Nephron (organoid): ENCODE measurements at regions not wholly inside any gene's neighbourhood (a gene's known extent, or its start where the extent isn't known, plus 50 kb on each side); places are given as distances from the start of the nearest gene placed in this dataset.
A peak's percentile ranks its signal among the peaks of the same experiment; 100 is the strongest.

Experiments
- H3K27ac Mint-ChIP-seq, 3 experiments: 2 replicates each; pipeline ENCODE4 v1.8.0; 2020; ENCODE audit warnings: mixed read lengths in 3 of 3, mild to moderate bottlenecking in 2 of 3, moderate library complexity in 1 of 3
- H3K27me3 Mint-ChIP-seq: 2 replicates; pipeline ENCODE4 v1.8.0; 2021; ENCODE audit warnings: low read depth, mild to moderate bottlenecking, moderate library complexity, mixed read lengths
- H3K36me3 Mint-ChIP-seq: 2 replicates; pipeline ENCODE4 v1.8.0; 2020; ENCODE audit warnings: low read depth, mixed read lengths
- H3K4me1 Mint-ChIP-seq: 2 replicates; pipeline ENCODE4 v1.8.0; 2020; ENCODE audit warnings: mixed read lengths
- H3K4me3 Mint-ChIP-seq, 3 experiments: 2 replicates each; pipeline ENCODE4 v1.8.0; 2020; ENCODE audit warnings: mild to moderate bottlenecking in 3 of 3, mixed read lengths in 3 of 3, moderate library complexity in 2 of 3
- H3K9me3 Mint-ChIP-seq: 2 replicates; pipeline ENCODE4 v1.8.0; 2020; ENCODE audit warnings: mixed read lengths
- TF ChIP-seq, protein P1 (sequence below), 3 experiments: fragments of 200-600 bp; sonication (generic); IDR thresholded peaks; one replicate each; pipeline ENCODE4 v1.5.0; 2021; ENCODE audit warnings: antibody characterized with exemption in 3 of 3; ENCODE audit not compliant: unreplicated experiment in 3 of 3

DNA sequence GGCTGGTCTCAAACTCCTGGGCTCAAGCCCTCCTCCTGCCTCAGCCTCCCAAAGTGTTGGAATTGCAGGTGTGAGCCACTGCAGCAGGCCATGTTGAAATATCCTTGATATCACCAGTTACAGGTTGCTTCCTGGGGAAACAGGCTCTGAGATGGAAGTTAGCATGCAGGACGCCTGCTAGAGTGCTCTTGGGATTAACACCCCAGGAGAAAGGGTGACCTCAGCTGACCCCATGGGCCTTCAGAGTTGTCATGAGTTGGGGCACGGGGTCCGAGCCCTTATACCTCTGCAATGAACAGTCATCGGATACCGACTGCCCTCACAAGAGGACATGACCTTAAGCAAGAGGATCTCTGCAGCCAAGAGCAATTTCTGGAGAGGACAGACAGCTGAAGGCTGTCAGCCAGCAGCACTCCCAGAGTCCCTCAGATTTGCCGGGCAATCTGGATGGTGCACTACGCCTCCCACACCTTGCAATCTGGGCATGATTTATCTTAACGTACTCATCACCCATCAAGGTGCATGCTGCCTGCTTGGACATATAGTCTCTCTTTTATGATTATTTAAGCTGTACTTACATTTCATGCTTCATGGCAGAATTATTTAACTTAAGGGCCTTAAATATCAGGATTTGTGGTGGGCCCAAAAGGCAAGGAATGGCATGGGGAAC, 134.6 kb downstream of the ADSS2 start:
- Mint-ChIP-seq H3K27ac (no peak overlapping the region), H3K9me3 (no peaks in the 10 kb centered on the region), H3K27me3 (peaks cover 4% of the 10 kb centered on the region), H3K4me1 (peaks cover 8% of the 10 kb centered on the region), H3K4me3 (no peak overlapping the region), H3K36me3 (no peaks in the 10 kb centered on the region)
- TF ChIP-seq, protein P1, sequence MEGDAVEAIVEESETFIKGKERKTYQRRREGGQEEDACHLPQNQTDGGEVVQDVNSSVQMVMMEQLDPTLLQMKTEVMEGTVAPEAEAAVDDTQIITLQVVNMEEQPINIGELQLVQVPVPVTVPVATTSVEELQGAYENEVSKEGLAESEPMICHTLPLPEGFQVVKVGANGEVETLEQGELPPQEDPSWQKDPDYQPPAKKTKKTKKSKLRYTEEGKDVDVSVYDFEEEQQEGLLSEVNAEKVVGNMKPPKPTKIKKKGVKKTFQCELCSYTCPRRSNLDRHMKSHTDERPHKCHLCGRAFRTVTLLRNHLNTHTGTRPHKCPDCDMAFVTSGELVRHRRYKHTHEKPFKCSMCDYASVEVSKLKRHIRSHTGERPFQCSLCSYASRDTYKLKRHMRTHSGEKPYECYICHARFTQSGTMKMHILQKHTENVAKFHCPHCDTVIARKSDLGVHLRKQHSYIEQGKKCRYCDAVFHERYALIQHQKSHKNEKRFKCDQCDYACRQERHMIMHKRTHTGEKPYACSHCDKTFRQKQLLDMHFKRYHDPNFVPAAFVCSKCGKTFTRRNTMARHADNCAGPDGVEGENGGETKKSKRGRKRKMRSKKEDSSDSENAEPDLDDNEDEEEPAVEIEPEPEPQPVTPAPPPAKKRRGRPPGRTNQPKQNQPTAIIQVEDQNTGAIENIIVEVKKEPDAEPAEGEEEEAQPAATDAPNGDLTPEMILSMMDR (IDR thresholded peaks at IDR 0.05; ENCODE audit: unreplicated experiment in 3 of 3), result no peak

DNA sequence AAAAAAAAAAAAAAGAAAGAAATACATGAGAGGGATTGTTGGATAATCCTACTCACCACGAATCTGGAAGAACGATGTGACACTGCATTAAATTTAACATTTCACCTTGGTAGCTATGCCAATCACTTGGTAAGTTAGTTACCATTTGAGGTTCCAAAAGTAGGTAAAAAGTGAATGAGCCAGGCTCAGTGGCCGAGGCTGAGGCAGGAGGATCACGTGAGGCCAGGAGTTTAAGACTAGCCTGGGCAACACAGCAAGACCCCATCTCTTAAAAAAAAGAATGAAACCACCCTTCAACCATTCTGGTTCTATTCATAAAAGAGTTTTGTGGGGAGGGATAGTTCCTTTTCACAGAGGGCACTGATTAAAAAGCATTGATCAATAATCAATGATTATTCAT, 133.6 kb downstream of the ADSS2 start:
- no peak overlapping the region for H3K4me3 Mint-ChIP-seq
- H3K4me1 Mint-ChIP-seq, result peaks cover 6% of the 10 kb centered on the region
- no peaks in the 10 kb centered on the region for H3K36me3 Mint-ChIP-seq
- no peak overlapping the region for H3K27ac Mint-ChIP-seq
- no peaks in the 10 kb centered on the region for H3K9me3 Mint-ChIP-seq
- TF ChIP-seq, protein P1 (IDR thresholded peaks at IDR 0.05; ENCODE audit: unreplicated experiment in 3 of 3), result no peak
- H3K27me3 Mint-ChIP-seq, result peaks cover 4% of the 10 kb centered on the region

DNA sequence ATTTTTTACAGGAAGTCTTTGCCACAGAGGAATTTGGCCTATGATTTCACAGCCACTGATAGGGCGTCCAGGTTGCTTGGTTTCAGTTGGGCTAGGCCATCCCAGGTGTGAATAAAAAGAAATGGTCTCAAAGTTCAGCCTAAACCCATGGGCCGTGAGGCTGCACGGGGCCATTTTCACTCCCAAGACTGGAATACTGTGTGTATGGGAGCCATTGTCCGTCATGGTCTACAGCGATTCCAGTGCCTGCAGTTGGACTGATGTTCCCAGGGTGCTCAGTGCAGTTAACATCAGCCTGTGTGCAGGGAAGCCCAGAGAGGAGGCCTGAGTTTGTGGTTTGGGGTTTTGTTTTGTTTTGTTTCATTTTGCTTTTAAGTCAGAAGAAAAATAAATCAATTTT, 133.2 kb downstream of the ADSS2 start:
- Mint-ChIP-seq H3K27me3 (peaks cover 4% of the 10 kb centered on the region), H3K27ac (no peak overlapping the region), H3K36me3 (no peaks in the 10 kb centered on the region), H3K4me3 (no peak overlapping the region), H3K4me1 (peaks cover 6% of the 10 kb centered on the region), H3K9me3 (no peaks in the 10 kb centered on the region)
- TF ChIP-seq, protein P1 (IDR thresholded peaks at IDR 0.05; ENCODE audit: unreplicated experiment in 3 of 3), result no peak

DNA sequence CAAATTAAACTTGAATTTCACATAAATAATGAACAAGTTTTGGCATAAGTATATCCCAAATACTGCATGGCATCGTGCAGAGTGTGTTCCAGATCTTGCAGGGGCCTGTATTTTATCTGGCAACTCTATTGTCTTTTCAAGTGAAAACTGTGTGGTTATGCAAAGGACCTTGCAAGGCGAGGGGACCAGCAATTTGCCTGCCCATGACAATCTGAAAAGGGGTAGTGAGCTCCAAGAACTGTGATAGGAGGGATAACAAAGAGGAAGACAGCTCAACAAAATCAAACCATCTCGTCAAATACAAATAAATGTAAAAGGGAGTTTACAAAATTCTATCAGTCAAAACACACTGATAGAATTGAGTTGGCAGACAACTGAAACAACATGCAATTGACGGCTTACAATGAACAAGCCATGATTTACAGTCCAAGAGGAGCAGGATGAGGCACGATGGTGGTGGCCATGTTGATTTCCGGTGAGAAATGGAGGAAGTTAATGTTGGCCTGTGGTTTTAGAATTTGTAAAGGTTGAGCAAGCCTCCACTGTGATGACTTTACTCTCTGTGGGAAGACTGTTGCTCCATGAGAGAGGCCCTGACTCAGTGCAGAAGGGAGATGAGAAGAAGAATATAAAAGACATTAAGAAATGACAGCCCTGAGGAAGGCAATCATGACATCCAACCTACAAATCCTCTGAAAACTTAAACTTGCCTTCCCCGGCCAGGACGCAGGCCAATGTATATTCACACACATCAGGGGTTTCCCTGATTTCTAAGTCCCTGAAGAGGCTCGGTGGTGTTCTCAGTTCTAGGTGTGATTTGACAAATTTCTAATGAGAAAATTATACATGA, 132.2 kb downstream of the ADSS2 start:
- H3K36me3 Mint-ChIP-seq, result no peaks in the 10 kb centered on the region
- H3K27me3 Mint-ChIP-seq, result no peaks in the 10 kb centered on the region
- H3K4me3 Mint-ChIP-seq, result no peak overlapping the region
- no peak overlapping the region for H3K27ac Mint-ChIP-seq
- peaks cover 6% of the 10 kb centered on the region for H3K4me1 Mint-ChIP-seq
- H3K9me3 Mint-ChIP-seq, result no peaks in the 10 kb centered on the region
- TF ChIP-seq, protein P1 (IDR thresholded peaks at IDR 0.05; ENCODE audit: unreplicated experiment in 3 of 3), result no peak

DNA sequence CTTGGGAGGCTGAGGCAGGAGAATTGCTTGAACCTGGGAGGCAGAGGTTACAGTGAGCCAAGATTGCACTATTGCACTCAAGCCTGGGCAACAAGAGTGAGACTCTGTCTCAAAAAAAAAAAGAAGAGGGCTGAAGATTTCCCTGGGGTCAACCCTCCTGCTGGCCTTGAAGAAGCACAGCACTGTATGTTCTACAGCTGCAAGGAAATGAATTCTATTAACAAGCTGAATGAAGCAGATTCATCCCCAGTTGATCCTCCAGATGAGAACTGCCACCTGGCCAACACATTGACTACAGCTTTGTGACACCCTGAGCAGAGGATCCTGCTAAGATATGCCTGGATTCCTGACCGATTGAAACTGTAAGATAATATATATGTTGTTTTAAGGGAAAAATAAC, 129.5 kb downstream of the ADSS2 start:
- Mint-ChIP-seq H3K4me3 (no peak overlapping the region), H3K9me3 (peaks cover 2% of the 10 kb centered on the region), H3K27me3 (no peaks in the 10 kb centered on the region), H3K4me1 (no peaks in the 10 kb centered on the region), H3K36me3 (no peaks in the 10 kb centered on the region), H3K27ac (peak overlapping the region; percentile 76 to 87 (median 80))
- TF ChIP-seq, protein P1 (IDR thresholded peaks at IDR 0.05; ENCODE audit: unreplicated experiment in 3 of 3), result no peak
